SK-N-SH (cell line): ENCODE measurements at regions not wholly inside any gene's neighbourhood (a gene's known extent, or its start where the extent isn't known, plus 50 kb on each side); places are given as distances from the start of the nearest gene placed in this dataset.

ENCODE experiments used
- CTCF ChIA-PET: fragments of 300-600, 350-600 bp; formaldehyde crosslinking; extraction: SDS; loops from one replicate; lab custom pipeline; 2021; lab: Yijun Ruan, JAX
- POLR2A ChIA-PET: fragments of 350-600 bp; sonication (Branson Sonifier 250); formaldehyde crosslinking; extraction: SDS; loops from one replicate; lab custom pipeline; 2020; ENCODE audit warnings: antibody characterized with exemption, inconsistent platforms; lab: Yijun Ruan, JAX
- DNase-seq: peaks from one replicate; pipeline ENCODE4 v3.0.0; 2012
- H2AFZ ChIP-seq: fragments of 200-600 bp; sonication (generic); 2 replicates; pipeline ENCODE4 v1.8.1; 2016; ENCODE audit warnings: antibody characterized with exemption, mild to moderate bottlenecking, low read depth
- H3F3A ChIP-seq: fragments of 200-600 bp; sonication (generic); replicated peaks from 2 replicates; pipeline ENCODE3; 2016; ENCODE audit warnings: antibody characterized with exemption, mild to moderate bottlenecking; ENCODE audit not compliant: insufficient read depth
- H3K27ac ChIP-seq, 2 experiments: fragments of 200-500 bp in 1 of 2; fragments of 200-600 bp in 1 of 2; sonication (Bioruptor generic) in 1 of 2; sonication (generic), shearing (Covaris generic) in 1 of 2; 2 replicates each; pipeline versions ENCODE4 v1.5.1 to v1.6.1; 2014 to 2016; ENCODE audit warnings: low read depth in 2 of 2, inconsistent platforms in 1 of 2, low read length in 1 of 2, mild to moderate bottlenecking in 1 of 2, mixed read lengths in 1 of 2
- H3K27me3 ChIP-seq: fragments of 200-600 bp; sonication (generic), shearing (Covaris generic); 2 replicates; pipeline ENCODE4 v1.6.1; 2016; ENCODE audit warnings: mixed run types; ENCODE audit not compliant: insufficient read depth
- H3K36me3 ChIP-seq, 2 experiments: fragments of 200-500 bp in 1 of 2; fragments of 200-600 bp in 1 of 2; sonication (Bioruptor generic) in 1 of 2; sonication (generic) in 1 of 2; replicated peaks in 1 of 2; 2 replicates each; pipeline versions ENCODE3 to v1.5.1; 2014 to 2016; ENCODE audit warnings: low read length in 1 of 2, mild to moderate bottlenecking in 1 of 2; ENCODE audit not compliant: insufficient read depth in 2 of 2, control insufficient read depth in 1 of 2
- H3K4me1 ChIP-seq, 2 experiments: fragments of 200-500 bp in 1 of 2; fragments of 200-600 bp in 1 of 2; sonication (Bioruptor generic) in 1 of 2; sonication (generic), shearing (Covaris generic) in 1 of 2; 2 replicates each; pipeline versions ENCODE4 v1.5.1 to v1.6.1; 2014 to 2016; ENCODE audit warnings: low read depth in 1 of 2, low read length in 1 of 2, mixed run types in 1 of 2; ENCODE audit not compliant: insufficient read depth in 2 of 2, control insufficient read depth in 1 of 2
- H3K4me2 ChIP-seq: fragments of 200-600 bp; sonication (generic), shearing (Covaris generic); 2 replicates; pipeline ENCODE4 v1.6.1; 2017; ENCODE audit warnings: mixed run types
- H3K4me3 ChIP-seq, 2 experiments: fragments of 200-500 bp in 1 of 2; fragments of 200-600 bp in 1 of 2; sonication (Bioruptor generic) in 1 of 2; sonication (generic), shearing (Covaris generic) in 1 of 2; 2 replicates each; pipeline versions ENCODE4 v1.5.1 to v1.8.1; 2014 to 2016; ENCODE audit warnings: low read depth in 2 of 2, inconsistent platforms in 1 of 2, low read length in 1 of 2, mild to moderate bottlenecking in 1 of 2, mixed read lengths in 1 of 2, moderate library complexity in 1 of 2
- H3K79me2 ChIP-seq: fragments of 200-600 bp; sonication (generic); 2 replicates; pipeline ENCODE4 v1.8.1; 2017; ENCODE audit warnings: mild to moderate bottlenecking; ENCODE audit not compliant: insufficient read depth
- H3K9ac ChIP-seq: fragments of 200-600 bp; sonication (generic); 2 replicates; pipeline ENCODE4 v1.6.1; 2017; ENCODE audit warnings: mixed run types
- H3K9me2 ChIP-seq: fragments of 200-600 bp; sonication (generic); 2 replicates; pipeline ENCODE4 v1.6.1; 2017; ENCODE audit warnings: mixed run types
- H3K9me3 ChIP-seq: fragments of 200-600 bp; sonication (generic); 2 replicates; pipeline ENCODE4 v1.6.1; 2017; ENCODE audit warnings: mixed run types, mild to moderate bottlenecking, moderate library complexity
- H4K20me1 ChIP-seq: fragments of 200-600 bp; sonication (generic); 2 replicates; pipeline ENCODE4 v1.6.1; 2017; ENCODE audit warnings: mild to moderate bottlenecking, mixed run types; ENCODE audit not compliant: insufficient read depth
- FOXM1 ChIP-seq: IDR thresholded peaks from 2 replicates; pipeline ENCODE4 v1.4.0; 2012; ENCODE audit warnings: low read depth, mild to moderate bottlenecking
- POLR2AphosphoS5 ChIP-seq: IDR thresholded peaks from 2 replicates; pipeline ENCODE4 v1.6.1; 2012; ENCODE audit warnings: low read depth, low read length
- RAD21 ChIP-seq: IDR thresholded peaks from 2 replicates; pipeline ENCODE4 v1.6.1; 2012; ENCODE audit warnings: mild to moderate bottlenecking, low read length
- TAF1 ChIP-seq: IDR thresholded peaks from 2 replicates; pipeline ENCODE4 v1.6.1; 2012; ENCODE audit warnings: low read depth, mild to moderate bottlenecking, low read length, moderate library complexity, borderline replicate concordance
- TEAD4 ChIP-seq: IDR thresholded peaks from 2 replicates; pipeline ENCODE4 v1.4.0; 2012; ENCODE audit warnings: mild to moderate bottlenecking, borderline replicate concordance; ENCODE audit not compliant: insufficient read depth
- YY1 ChIP-seq: IDR thresholded peaks from 2 replicates; pipeline ENCODE4 v1.4.0; 2012; ENCODE audit warnings: low read depth, mild to moderate bottlenecking
- WGBS: methylation state at CpG from one replicate; pipeline ENCODE4 v1.1.6; 2017; ENCODE audit warnings: low lambda C conversion rate; 5-methylcytosine and 5-hydroxymethylcytosine counted together
- TF ChIP-seq, protein P1 (sequence below): fragments of 150-350 bp; IDR thresholded peaks from 2 replicates; pipeline ENCODE4 v1.6.1; 2016; ENCODE audit warnings: mild to moderate bottlenecking, low read depth, low read length
- TF ChIP-seq, protein P2 (sequence below): IDR thresholded peaks from 2 replicates; pipeline ENCODE4 v1.4.0; 2012; ENCODE audit warnings: low read depth, borderline replicate concordance
- TF ChIP-seq, protein P3 (sequence below): IDR thresholded peaks from 2 replicates; pipeline ENCODE4 v1.4.0; 2012; ENCODE audit warnings: low read depth
- TF ChIP-seq, protein P4 (sequence below): IDR thresholded peaks from 2 replicates; pipeline ENCODE4 v1.6.1; 2012; ENCODE audit warnings: mild to moderate bottlenecking, low read depth, low read length, moderate library complexity
- TF ChIP-seq, protein P5 (sequence below): fragments of 150-350 bp; IDR thresholded peaks from 2 replicates; pipeline ENCODE4 v1.6.1; 2017; ENCODE audit warnings: antibody characterized with exemption, low read length, low read depth, borderline replicate concordance

DNA sequence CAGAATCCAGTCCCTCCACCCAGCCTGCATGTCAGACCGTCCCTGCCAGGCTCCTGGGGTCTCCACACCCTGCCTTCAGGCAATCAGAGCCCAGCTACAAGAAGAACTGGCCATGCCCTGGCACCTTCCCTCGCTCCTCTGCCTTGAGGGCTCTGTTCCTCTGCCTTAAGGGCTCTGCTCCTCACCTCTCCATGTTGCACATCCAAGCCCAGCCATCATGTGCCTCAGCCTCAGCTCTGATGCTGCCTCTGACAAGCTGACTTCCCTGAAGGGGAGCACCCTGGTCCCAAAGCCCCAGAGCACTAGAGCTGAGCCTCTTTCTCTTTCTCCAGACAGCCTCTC lies 50.3 kb upstream of the ANTXRL start:
- Histone ChIP-seq H3K79me2 (no peaks in the 10 kb centered on the region), H3K4me1 (peaks cover 0 to 10% of the 10 kb centered on the region in 2 experiments; a peak in 1 of 4 replicates), H3K9me2 (no peaks in the 10 kb centered on the region), H3F3A (no peaks in the 10 kb centered on the region), H3K4me2 (no peak overlapping the region), H3K27me3 (no peaks in the 10 kb centered on the region), H3K36me3 (no peaks in the 10 kb centered on the region), H3K9ac (no peak overlapping the region), H2AFZ (no peak overlapping the region), H3K9me3 (no peaks in the 10 kb centered on the region), H3K4me3 (no peak overlapping the region), H3K27ac (no peak overlapping the region), H4K20me1 (no peaks in the 10 kb centered on the region)
- TF ChIP-seq YY1 (no peak), TEAD4 (no peak), TAF1 (no peak), POLR2AphosphoS5 (no peak), RAD21 (no peak), FOXM1 (no peak)
- TF ChIP-seq, protein P1, sequence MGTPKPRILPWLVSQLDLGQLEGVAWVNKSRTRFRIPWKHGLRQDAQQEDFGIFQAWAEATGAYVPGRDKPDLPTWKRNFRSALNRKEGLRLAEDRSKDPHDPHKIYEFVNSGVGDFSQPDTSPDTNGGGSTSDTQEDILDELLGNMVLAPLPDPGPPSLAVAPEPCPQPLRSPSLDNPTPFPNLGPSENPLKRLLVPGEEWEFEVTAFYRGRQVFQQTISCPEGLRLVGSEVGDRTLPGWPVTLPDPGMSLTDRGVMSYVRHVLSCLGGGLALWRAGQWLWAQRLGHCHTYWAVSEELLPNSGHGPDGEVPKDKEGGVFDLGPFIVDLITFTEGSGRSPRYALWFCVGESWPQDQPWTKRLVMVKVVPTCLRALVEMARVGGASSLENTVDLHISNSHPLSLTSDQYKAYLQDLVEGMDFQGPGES: no peak
- TF ChIP-seq, protein P2, sequence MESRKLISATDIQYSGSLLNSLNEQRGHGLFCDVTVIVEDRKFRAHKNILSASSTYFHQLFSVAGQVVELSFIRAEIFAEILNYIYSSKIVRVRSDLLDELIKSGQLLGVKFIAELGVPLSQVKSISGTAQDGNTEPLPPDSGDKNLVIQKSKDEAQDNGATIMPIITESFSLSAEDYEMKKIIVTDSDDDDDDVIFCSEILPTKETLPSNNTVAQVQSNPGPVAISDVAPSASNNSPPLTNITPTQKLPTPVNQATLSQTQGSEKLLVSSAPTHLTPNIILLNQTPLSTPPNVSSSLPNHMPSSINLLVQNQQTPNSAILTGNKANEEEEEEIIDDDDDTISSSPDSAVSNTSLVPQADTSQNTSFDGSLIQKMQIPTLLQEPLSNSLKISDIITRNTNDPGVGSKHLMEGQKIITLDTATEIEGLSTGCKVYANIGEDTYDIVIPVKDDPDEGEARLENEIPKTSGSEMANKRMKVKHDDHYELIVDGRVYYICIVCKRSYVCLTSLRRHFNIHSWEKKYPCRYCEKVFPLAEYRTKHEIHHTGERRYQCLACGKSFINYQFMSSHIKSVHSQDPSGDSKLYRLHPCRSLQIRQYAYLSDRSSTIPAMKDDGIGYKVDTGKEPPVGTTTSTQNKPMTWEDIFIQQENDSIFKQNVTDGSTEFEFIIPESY: no peak
- TF ChIP-seq, protein P3, sequence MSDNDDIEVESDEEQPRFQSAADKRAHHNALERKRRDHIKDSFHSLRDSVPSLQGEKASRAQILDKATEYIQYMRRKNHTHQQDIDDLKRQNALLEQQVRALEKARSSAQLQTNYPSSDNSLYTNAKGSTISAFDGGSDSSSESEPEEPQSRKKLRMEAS: no peak
- TF ChIP-seq, protein P4, sequence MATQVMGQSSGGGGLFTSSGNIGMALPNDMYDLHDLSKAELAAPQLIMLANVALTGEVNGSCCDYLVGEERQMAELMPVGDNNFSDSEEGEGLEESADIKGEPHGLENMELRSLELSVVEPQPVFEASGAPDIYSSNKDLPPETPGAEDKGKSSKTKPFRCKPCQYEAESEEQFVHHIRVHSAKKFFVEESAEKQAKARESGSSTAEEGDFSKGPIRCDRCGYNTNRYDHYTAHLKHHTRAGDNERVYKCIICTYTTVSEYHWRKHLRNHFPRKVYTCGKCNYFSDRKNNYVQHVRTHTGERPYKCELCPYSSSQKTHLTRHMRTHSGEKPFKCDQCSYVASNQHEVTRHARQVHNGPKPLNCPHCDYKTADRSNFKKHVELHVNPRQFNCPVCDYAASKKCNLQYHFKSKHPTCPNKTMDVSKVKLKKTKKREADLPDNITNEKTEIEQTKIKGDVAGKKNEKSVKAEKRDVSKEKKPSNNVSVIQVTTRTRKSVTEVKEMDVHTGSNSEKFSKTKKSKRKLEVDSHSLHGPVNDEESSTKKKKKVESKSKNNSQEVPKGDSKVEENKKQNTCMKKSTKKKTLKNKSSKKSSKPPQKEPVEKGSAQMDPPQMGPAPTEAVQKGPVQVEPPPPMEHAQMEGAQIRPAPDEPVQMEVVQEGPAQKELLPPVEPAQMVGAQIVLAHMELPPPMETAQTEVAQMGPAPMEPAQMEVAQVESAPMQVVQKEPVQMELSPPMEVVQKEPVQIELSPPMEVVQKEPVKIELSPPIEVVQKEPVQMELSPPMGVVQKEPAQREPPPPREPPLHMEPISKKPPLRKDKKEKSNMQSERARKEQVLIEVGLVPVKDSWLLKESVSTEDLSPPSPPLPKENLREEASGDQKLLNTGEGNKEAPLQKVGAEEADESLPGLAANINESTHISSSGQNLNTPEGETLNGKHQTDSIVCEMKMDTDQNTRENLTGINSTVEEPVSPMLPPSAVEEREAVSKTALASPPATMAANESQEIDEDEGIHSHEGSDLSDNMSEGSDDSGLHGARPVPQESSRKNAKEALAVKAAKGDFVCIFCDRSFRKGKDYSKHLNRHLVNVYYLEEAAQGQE: no peak
- TF ChIP-seq, protein P5, sequence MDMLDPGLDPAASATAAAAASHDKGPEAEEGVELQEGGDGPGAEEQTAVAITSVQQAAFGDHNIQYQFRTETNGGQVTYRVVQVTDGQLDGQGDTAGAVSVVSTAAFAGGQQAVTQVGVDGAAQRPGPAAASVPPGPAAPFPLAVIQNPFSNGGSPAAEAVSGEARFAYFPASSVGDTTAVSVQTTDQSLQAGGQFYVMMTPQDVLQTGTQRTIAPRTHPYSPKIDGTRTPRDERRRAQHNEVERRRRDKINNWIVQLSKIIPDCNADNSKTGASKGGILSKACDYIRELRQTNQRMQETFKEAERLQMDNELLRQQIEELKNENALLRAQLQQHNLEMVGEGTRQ: no peak
- no peak for DNase-seq
- WGBS: 16% methylated on average over 2 of the region's 2 CpGs
- ChIA-PET CTCF (interaction anchor here (1.4 to 2.1 kb wide), 3 partner anchors 9 to 19 kb away, joined by 3 to 9 read pairs (median 5); no protein-coding TSS in a partner anchor), POLR2A (no interaction called here)
